CD4-positive, alpha-beta T cell treated with Interleukin-1 beta for 1 hour (primary cell): ENCODE measurements at regions not wholly inside any gene's neighbourhood (a gene's known extent, or its start where the extent isn't known, plus 50 kb on each side); places are given as distances from the start of the nearest gene placed in this dataset.

Experiments used
- DNase-seq, 2 donors: peaks; one replicate each; pipeline ENCODE4 v3.0.0-alpha.2; 2020 to 2022

DNA sequence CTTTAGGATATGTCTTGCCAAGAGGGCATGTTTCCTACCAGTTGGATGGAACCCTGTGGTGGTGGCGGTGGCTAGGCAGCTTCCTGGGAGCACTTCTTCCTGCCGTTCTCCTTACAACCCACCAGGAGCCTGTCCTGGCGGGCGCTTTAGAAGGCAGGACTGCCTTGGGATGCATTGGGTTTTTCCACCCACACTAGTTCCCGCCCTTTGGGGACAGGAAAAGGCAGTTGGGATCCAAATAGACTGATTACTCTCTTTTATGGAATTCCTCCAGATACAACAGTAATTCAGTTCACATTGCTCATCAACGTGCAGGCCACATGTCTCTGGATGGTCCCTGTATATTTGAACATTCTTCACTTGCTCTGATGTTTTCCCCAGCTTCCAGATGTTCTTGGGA is 305.7 kb upstream of the SSTR1 start:
- DNase-seq: no peak

DNA sequence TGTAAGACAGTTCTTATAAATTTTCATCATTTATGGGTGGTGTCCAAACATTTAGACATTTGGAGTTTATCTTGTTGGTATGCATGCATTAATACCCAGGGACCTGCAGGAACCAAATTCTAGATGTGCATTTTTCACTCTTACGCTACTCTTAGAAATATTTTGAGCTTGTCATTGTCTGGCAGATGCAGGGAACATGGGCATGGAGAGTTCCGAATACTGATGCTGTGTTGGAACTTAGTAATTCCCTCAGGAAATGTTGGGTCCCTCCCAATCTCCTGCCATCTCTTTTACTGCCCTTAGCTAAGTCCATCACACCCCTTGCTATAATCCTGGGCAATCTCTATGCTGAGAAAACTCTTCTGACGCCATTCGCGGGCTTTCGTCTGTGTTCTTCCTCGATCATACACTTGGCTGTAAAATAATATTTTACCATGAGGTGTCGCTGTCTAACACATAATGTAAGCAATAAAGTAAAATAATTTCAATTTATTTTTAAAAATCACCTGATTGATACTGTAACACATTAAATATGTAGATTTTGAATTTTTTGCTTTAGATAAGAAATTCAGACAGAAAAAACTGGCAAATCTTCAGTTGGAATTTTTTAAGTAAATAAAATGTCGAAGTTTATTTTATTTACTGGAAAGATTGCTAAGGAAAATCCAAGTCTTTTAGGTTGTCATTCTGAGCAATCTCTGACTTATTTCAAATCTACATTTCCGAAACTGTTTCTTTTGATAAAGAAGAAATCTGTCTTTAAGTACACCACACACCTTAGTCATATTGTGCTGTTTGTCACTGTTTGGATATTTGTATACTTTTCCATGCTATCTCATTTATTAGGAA is 304.1 kb upstream of the SSTR1 start:
- DNase-seq: peak in 1 of 2 donors; percentile 47

DNA sequence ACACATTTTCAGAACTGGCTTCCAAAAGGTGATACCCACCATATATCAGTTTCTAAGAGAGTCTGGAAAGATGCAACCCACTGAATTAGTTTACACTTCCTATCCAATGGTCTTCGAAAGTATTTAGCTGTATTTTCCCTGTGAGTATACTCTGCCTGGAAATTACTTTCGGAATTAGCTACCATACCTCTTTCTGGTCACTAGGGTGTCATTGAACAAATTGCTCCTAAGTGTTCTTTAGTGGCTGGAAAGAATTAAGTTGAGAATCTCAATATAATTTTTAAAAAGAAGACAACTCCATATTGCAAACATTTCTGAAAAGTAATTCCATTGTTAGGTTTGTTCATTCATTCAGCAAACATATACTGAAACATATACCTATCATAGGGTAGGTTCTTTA is 283.1 kb upstream of the SSTR1 start:
- no peak for DNase-seq

GRCh38 chr14:37932008-37932407 is 275.7 kb upstream of the SSTR1 start:
- DNase-seq: no peak

DNA sequence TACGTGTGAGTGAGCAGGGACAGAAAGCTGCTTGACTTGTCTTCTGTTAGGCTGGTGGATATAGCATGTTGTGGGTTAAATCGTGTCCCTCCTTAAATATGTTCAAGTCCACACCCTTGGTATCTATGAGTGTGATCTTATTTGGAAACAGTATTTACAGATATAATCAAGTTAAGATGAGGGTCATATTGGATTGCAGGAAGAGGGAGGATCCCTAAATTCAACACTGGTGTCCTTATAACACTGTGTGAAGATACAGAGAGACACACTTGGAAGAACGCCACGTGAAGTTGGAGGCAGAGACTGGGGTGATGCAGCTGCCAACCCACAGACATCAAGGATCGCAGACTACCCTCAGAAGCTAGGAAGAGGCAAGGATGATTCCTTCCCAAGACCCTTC is 275.2 kb upstream of the SSTR1 start:
- DNase-seq: no peak

GRCh38 chr14:37936971-37937370 is 270.7 kb upstream of the SSTR1 start:
- no peak for DNase-seq

GRCh38 chr14:37939442-37940028 is 268.2 kb upstream of the SSTR1 start:
- DNase-seq: no peak

- no peak for DNase-seq
Measured at GRCh38 chr14:37945959-37946358, 261.7 kb upstream of the SSTR1 start.

GRCh38 chr14:37946819-37947218 is 260.9 kb upstream of the SSTR1 start:
- DNase-seq: no peak

- no peak for DNase-seq
Measured at GRCh38 chr14:37948266-37948665, 259.4 kb upstream of the SSTR1 start.

- no peak for DNase-seq
Measured at GRCh38 chr14:37968664-37969240, 239.0 kb upstream of the SSTR1 start.

- DNase-seq: no peak
Measured at GRCh38 chr14:37969511-37969979, 238.2 kb upstream of the SSTR1 start.

- no peak for DNase-seq
Measured at GRCh38 chr14:37970696-37971095, 237.0 kb upstream of the SSTR1 start.

DNA sequence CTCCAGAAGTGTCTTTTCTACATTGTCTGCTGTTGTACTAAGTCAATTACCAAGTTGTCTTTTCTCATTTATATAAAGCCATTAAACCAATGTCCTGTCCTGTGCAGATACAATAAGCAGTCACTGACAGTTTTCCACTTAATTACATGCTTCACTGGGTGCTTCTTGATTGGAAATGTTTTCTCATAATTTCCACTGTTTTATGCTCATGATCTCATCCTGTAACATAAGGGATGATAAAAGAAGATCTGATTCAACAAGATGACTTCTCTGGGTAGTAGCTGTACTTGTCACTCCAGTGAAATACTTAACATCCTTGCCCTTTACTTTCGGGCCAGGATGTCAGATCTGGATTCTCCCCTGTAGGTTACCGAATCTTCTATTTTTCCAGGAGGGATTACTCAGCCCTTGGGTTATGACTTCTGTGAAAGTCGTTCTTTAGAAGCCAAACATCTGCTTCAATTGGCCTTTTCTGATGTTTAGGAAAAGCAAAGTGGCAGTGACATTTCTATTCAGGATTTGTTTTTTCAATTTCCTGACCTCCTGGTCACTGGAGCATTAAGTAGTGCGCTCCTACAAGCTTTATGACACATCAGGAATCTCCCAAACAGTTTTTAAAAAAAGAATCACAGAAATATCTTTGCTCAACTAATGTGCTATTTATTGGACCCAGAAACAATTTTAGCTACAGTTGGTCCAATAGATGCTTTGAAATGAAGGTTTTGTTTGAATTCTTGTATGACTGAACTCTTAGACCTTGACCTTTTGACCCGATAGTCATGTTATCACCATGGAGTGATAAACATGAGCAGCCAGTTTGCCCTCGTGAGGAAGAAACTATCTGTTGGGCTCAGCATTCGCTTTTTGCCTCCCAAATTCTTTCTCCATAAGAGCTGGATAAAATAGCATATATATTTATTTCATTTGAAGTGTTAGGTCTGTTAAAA is 234.5 kb upstream of the SSTR1 start:
- no peak for DNase-seq

- no peak for DNase-seq
Measured at GRCh38 chr14:37974421-37974820, 233.3 kb upstream of the SSTR1 start.

DNA sequence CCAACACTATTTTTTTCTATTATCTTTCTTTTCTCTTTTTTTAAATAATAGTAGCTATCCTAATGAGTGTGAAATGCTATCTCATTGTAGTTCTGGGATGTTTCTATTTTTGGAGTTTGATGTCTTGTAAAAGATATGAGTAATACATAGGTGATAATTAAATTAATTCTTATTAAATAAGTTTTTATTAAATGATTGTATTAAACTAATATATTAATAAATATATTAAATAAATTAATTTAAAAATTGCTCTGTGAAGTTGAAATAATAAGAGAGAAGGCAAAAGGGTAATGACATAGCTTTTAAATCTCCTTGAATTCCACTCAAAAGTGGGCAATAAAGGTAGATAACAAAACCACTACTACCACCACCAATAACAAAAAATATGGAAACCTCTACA is 230.2 kb upstream of the SSTR1 start:
- no peak for DNase-seq

DNA sequence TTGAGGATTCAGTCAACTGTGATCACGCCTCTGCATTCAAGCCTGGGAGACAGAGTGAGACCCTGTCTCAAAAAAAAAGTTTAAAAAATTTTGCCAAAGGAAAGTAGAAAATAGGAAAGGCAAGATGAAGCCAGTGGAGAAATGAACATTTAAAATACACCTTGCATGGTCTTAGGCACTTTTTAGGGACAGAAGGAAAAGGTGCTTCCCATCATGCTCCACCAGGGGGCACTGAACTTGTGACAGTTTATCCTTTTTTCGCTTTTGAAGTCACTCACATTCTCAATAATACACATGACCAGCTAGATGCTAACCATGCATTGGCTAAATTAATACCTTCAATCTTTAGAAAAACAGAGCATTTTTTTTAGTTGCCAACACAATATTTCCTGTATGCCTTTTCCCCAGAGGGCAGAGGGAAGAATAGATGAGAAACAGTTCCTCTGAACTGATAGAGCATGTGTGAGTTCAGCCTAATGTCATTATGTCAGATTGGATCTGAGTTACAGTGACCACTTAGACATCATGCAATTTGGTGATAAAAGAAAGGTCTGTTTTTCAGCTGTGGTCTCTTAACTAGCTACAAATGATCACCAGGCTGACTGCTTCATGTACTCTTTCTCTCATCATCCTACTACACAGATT is 221.8 kb upstream of the SSTR1 start:
- DNase-seq: peak; percentile 26 to 63

GRCh38 chr14:37988472-37988871 is 219.2 kb upstream of the SSTR1 start:
- DNase-seq: no peak

DNA sequence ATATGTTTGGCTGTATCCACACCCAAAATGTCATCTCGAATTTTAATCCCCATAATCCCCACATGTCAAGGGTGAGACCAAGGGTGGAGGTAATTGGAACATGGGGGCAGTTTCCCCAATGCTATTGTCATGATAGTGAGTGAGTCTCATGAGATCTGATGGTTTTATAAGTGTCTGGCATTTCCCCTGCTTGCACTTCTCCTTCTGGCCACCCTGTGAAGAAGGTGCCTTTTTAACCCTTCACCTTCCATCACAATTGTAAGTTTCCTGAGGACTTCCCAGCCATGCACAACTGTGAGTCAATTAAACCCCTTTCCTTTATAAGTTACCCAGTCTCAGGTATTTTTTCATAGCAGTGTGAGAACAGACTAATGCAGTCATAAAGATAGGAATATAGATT is 216.7 kb upstream of the SSTR1 start:
- no peak for DNase-seq

DNA sequence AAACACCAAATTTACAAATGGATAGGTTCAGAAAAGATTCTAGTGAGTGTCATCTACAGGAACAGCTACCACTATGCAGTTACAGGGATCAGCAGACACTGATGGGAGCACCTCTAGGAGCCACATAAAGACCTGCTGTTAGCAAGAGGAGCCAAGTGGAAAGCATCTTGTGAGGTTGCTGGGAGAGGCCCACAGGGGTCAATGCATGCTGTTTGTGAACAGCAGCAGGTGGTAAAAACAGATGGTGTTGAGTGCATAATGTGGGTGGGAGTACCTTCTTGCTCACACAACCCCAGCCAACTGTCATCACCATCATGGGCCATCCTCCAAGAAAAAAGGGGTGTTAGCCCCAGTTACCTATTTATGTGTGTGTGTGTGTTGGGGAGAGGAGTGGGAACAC is 215.2 kb upstream of the SSTR1 start:
- DNase-seq: no peak

DNA sequence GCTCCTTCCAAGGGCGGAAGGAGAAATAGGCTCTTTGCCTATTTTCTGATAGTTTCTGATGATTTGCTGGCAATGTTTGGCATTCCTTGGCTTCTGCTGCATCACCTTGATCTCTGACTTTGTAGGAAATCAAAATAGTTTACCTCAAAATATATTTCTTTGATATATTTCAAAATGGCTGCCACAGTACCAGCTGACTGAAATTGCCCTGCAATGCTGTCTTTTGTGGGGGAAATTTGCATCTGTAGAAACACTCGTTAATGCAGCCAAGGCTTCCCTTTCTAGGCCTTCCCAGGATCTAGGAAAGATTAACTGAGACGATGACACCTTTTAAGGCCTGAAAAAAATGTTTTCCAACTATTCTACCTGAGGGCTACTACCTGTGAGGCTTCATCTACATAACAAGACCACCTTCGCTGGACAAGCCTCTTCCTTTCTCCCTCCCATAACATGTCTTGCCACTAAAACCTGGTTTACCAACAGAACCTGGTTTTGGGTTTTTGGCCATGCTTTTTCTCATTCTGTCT is 212.8 kb upstream of the SSTR1 start:
- no peak for DNase-seq

DNA sequence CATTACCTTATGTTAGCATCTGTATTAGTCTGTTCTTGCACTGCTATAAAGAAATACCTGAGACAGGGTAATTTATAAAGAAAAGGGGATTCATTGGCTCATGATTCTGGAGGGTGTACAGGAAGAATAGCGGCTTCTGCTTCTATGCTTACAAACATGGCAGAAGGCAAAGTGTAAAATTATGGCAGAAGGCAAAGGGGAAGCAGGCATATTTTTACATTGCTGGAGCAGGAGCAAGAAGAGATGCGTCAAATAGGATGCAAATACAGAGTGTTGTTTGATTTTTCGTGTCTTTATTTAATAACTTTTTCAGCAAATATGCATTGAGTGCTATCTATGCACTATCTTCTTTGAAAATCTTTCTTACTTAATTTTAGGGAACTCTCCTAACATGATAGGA is 210.7 kb upstream of the SSTR1 start:
- DNase-seq: no peak
